DND-41 (cell line): ENCODE measurements at regions not wholly inside any gene's neighbourhood (a gene's known extent, or its start where the extent isn't known, plus 50 kb on each side); places are given as distances from the start of the nearest gene placed in this dataset.
"Not testable (repeated sequence)": the region's sequence is repeated elsewhere in the genome, so short reads cannot be mapped to it uniquely, and the experiment has no call there.

Experiments used
- ATAC-seq: fragments of 200-7000 bp; cut with Tn5 transposase; 3 replicates; pipeline ENCODE4 v1.9.1; 2021; ENCODE audit warnings: low read depth; ENCODE audit not compliant: insufficient read depth
- DNase-seq: peaks from one replicate; pipeline ENCODE4 v3.0.0-alpha.2; 2020
- H2AFZ ChIP-seq: 2 replicates; pipeline ENCODE4 v1.6.0; 2012; ENCODE audit warnings: low read depth, low read length
- H3K27ac ChIP-seq: 2 replicates; pipeline ENCODE4 v1.5.1; 2012; ENCODE audit warnings: low read length, inconsistent platforms
- H3K27me3 ChIP-seq: fragments of 200-600 bp; sonication (generic); 2 replicates; pipeline ENCODE4 v1.6.0; 2012; ENCODE audit warnings: low read length, mild to moderate bottlenecking, inconsistent platforms; ENCODE audit not compliant: insufficient read depth, poor library complexity
- H3K36me3 ChIP-seq: 2 replicates; pipeline ENCODE4 v1.5.1; 2012; ENCODE audit warnings: low read length, inconsistent platforms; ENCODE audit not compliant: insufficient read depth
- H3K4me1 ChIP-seq: 2 replicates; pipeline ENCODE4 v1.5.1; 2012; ENCODE audit warnings: mild to moderate bottlenecking, low read length; ENCODE audit not compliant: insufficient read depth
- H3K4me2 ChIP-seq: 2 replicates; pipeline ENCODE4 v1.6.0; 2012; ENCODE audit warnings: mild to moderate bottlenecking, moderate library complexity, low read length, inconsistent platforms; ENCODE audit not compliant: insufficient read depth
- H3K4me3 ChIP-seq, 2 experiments: fragments of 200-600 bp in 1 of 2; shearing (Covaris generic) in 1 of 2; 2 replicates each; pipeline ENCODE4 v1.5.1; 2012 to 2016; ENCODE audit warnings: inconsistent platforms in 2 of 2, low read length in 2 of 2, mild to moderate bottlenecking in 2 of 2, low read depth in 1 of 2, moderate library complexity in 1 of 2
- H3K79me2 ChIP-seq: 2 replicates; pipeline ENCODE4 v1.6.0; 2012; ENCODE audit warnings: low read length, inconsistent platforms; ENCODE audit not compliant: insufficient read depth
- H3K9ac ChIP-seq: 2 replicates; pipeline ENCODE4 v1.6.0; 2012; ENCODE audit warnings: low read depth, mild to moderate bottlenecking, inconsistent platforms, low read length, moderate library complexity
- H3K9me3 ChIP-seq: 2 replicates; pipeline ENCODE4 v1.5.1; 2012; ENCODE audit warnings: low read length, moderate library complexity, mild to moderate bottlenecking, inconsistent platforms; ENCODE audit not compliant: insufficient read depth, severe bottlenecking
- H4K20me1 ChIP-seq: 2 replicates; pipeline ENCODE4 v1.6.0; 2012; ENCODE audit warnings: low read length; ENCODE audit not compliant: insufficient read depth
- EZH2 ChIP-seq: IDR thresholded peaks from 3 replicates; pipeline ENCODE4 v1.6.1; 2012; ENCODE audit warnings: borderline replicate concordance, low read depth, mild to moderate bottlenecking, moderate library complexity, low read length, inconsistent platforms; ENCODE audit not compliant: severe bottlenecking
- TF ChIP-seq, protein P1 (sequence below): IDR thresholded peaks from 2 replicates; pipeline ENCODE4 v1.5.1; 2012; ENCODE audit warnings: borderline replicate concordance, low read length, moderate library complexity, mild to moderate bottlenecking; ENCODE audit not compliant: poor library complexity, severe bottlenecking; ENCODE audit errors: extremely low read depth

DNA sequence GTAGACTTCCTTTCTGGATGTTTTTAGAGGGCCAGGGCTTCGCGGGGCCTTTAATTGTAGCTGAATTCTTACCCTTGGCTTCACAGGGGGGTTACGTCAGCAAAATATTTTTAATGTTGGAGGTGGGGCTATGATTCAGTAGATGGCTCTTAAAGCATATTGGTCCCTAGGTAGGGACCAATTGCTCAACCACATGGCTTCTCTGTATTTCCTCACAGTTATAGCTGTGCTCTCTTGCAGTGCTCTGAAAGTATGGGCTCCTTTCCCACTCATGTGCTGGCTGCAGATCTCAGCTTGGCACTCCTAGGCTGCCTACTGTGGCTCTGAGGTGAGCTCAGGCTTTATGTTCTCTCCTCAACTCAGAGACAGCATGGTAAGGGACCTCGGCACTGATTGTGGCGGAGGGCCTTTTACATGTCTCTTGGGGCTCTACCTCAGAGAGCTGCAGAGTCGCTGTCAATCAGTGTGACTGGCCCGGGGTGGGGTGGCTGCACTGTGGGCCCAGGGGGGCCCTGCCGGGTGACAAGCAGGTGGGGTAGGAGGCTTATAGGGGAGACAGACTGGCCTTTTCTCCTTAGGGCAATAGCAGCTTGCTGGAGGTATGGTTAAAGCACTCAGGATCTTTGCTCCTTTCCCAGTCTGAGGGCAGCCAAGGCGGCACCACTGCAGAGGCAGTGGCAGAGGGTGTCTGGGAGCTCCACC is 318.0 kb downstream of the DOK5 start:
- Histone ChIP-seq H3K4me3 (no peak overlapping the region), H3K79me2 (no peaks in the 10 kb centered on the region), H3K4me1 (no peaks in the 10 kb centered on the region), H3K9ac (no peak overlapping the region), H2AFZ (no peak overlapping the region), H3K4me2 (no peak overlapping the region), H3K27me3 (no peaks in the 10 kb centered on the region), H3K36me3 (no peaks in the 10 kb centered on the region), H3K9me3 (no peaks in the 10 kb centered on the region), H4K20me1 (no peaks in the 10 kb centered on the region), H3K27ac (no peak overlapping the region)
- ATAC-seq: no peak
- TF ChIP-seq, protein P1, sequence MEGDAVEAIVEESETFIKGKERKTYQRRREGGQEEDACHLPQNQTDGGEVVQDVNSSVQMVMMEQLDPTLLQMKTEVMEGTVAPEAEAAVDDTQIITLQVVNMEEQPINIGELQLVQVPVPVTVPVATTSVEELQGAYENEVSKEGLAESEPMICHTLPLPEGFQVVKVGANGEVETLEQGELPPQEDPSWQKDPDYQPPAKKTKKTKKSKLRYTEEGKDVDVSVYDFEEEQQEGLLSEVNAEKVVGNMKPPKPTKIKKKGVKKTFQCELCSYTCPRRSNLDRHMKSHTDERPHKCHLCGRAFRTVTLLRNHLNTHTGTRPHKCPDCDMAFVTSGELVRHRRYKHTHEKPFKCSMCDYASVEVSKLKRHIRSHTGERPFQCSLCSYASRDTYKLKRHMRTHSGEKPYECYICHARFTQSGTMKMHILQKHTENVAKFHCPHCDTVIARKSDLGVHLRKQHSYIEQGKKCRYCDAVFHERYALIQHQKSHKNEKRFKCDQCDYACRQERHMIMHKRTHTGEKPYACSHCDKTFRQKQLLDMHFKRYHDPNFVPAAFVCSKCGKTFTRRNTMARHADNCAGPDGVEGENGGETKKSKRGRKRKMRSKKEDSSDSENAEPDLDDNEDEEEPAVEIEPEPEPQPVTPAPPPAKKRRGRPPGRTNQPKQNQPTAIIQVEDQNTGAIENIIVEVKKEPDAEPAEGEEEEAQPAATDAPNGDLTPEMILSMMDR: no peak
- TF ChIP-seq EZH2: no peak
- no peak for DNase-seq

DNA sequence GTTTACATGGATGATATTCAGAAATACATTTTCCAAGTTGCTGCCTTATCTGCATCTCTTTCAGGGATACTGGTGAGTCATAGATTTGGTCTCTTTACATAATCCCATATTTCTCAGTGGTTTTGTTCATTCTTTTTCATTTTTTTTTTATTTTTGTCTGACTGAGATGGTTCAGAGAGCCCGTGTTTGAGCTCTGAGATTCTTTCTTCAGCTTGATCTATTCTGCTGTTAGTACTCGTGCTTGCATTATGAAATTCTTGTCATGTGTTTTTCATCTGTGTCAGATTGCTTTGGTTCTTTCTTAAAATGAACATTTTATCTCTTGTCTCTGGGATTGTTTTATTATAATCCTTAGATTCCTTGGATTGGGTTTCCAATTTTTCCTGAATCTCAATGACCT is 317.3 kb downstream of the DOK5 start:
- ATAC-seq: no peak
- no peak for TF ChIP-seq EZH2
- TF ChIP-seq, protein P1: no peak
- no peak for DNase-seq
- Histone ChIP-seq H4K20me1 (no peaks in the 10 kb centered on the region), H3K79me2 (no peaks in the 10 kb centered on the region), H3K36me3 (no peaks in the 10 kb centered on the region), H3K27ac (no peak overlapping the region), H3K4me1 (no peaks in the 10 kb centered on the region), H3K9ac (no peak overlapping the region), H3K4me3 (no peak overlapping the region), H3K27me3 (no peaks in the 10 kb centered on the region), H3K4me2 (no peak overlapping the region), H3K9me3 (no peaks in the 10 kb centered on the region), H2AFZ (no peak overlapping the region)

DNA sequence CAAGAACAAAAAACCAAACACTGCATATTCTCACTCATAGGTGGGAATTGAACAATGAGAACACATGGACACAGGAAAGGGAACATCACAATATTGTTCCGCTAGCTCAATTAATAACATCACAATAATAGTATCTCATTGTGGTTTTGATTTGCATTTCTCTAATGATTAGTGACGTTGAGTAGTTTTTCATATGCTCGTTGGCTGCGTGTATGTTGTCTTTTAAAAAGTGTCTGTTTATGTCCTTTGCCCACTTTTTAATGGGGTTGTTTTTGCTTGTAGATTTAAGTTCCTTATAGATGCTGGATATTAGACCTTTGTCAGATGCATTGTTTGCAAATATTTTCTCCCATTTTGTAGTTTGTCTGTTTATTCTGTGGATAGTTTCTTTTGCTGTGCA is 312.9 kb downstream of the DOK5 start:
- H3K27ac ChIP-seq, ATAC-seq: not testable (repeated sequence)

DNA sequence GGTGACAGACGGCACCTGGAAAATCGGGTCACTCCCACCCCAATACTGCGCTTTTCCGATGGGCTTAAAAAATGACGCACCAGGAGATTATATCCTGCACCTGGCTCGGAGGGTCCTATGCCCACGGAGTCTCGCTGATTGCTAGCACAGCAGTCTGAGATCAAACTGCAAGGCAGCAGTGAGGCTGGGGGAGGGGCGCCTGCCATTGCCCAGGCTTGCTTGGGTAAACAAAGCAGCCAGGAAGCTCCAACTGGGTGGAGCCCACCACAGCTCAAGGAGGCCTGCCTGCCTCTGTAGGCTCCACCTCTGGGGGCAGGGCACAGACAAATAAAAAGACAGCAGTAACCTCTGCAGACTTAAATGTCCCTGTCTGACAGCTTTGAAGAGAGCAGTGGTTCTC is 307.4 kb downstream of the DOK5 start:
- not testable (repeated sequence) for H3K4me1 ChIP-seq, H3K79me2 ChIP-seq, DNase-seq, H3K27me3 ChIP-seq, H3K27ac ChIP-seq, ATAC-seq, H3K4me3 ChIP-seq, H2AFZ ChIP-seq, H4K20me1 ChIP-seq, H3K9me3 ChIP-seq, H3K4me2 ChIP-seq, H3K9ac ChIP-seq, H3K36me3 ChIP-seq

More for the DNA sequence above, 312.9 kb downstream of the DOK5 start:
- H4K20me1 ChIP-seq, H3K27me3 ChIP-seq, H3K4me2 ChIP-seq, H3K4me3 ChIP-seq, DNase-seq, H3K9me3 ChIP-seq, H3K4me1 ChIP-seq, H3K9ac ChIP-seq, H3K36me3 ChIP-seq, H3K79me2 ChIP-seq, H2AFZ ChIP-seq: not testable (repeated sequence)
